ENCODE measurements at regions not wholly inside any gene's neighbourhood (a gene's known extent, or its start where the extent isn't known, plus 50 kb on each side); places are given as distances from the start of the nearest gene placed in this dataset.

DNA sequence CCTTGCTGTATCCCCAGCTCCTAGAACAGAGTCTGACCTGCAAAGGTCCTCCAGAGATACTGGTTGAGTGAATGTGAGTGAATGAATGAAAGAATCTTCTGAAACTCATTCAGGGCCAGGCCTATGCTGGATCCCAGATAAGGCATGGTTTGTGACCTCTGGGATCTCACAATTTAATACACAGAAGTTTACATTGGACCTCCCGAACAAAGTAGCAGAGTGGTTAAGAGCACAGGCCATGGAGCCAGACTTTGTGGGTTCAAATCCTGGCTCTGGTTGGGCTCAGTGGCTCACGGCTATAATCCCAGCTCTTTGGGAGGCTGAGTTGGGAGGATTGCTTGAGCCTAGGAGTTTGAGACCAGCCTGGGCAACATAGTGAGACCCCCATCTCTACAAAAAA, 50.8 kb upstream of the CTPS1 start:
- TF ChIP-seq, protein P1, sequence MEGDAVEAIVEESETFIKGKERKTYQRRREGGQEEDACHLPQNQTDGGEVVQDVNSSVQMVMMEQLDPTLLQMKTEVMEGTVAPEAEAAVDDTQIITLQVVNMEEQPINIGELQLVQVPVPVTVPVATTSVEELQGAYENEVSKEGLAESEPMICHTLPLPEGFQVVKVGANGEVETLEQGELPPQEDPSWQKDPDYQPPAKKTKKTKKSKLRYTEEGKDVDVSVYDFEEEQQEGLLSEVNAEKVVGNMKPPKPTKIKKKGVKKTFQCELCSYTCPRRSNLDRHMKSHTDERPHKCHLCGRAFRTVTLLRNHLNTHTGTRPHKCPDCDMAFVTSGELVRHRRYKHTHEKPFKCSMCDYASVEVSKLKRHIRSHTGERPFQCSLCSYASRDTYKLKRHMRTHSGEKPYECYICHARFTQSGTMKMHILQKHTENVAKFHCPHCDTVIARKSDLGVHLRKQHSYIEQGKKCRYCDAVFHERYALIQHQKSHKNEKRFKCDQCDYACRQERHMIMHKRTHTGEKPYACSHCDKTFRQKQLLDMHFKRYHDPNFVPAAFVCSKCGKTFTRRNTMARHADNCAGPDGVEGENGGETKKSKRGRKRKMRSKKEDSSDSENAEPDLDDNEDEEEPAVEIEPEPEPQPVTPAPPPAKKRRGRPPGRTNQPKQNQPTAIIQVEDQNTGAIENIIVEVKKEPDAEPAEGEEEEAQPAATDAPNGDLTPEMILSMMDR (optimal IDR thresholded peaks at IDR 0.05 in 1 of 3, IDR thresholded peaks at IDR 0.05 in 1 of 3, conservative IDR thresholded peaks at IDR 0.05 in 1 of 3; ENCODE audit: extremely low read depth in 1 of 3, insufficient read depth in 2 of 3, low read length in 3 of 3), result no peak
- no peak for TF ChIP-seq EZH2 (IDR thresholded peaks at IDR 0.05; ENCODE audit: low read length)
